GM20431 (cell line): ENCODE measurements at regions not wholly inside any gene's neighbourhood (a gene's known extent, or its start where the extent isn't known, plus 50 kb on each side); places are given as distances from the start of the nearest gene placed in this dataset.

Experiments
- in situ Hi-C: fragments of 300-500 bp; cut with MseI, MboI; formaldehyde crosslinking; loops from one replicate; pipeline ENCODE4 v1.15.0; 2020; ENCODE audit warnings: low sequenced_read_pairs; ENCODE audit not compliant: unreplicated experiment

DNA sequence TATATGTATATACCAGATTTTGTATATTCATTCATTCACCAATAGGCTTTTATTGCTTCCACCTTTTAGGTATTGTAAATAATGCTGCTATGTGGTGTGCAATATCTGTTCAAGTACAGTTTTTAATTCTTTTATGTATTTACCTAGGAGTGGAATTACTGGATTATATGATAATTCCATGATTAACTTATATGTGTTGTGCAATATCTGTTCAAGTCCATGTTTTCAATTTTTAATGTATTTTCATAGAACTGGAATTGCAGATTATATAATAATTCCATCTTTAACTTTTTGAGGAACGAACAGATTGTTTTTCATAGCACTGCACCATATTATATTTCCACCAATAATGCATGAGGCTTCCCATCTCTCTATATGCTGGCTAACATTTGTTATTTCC, 50.6 kb upstream of the L3MBTL4 start:
- in situ Hi-C loops, result no loop called here

DNA sequence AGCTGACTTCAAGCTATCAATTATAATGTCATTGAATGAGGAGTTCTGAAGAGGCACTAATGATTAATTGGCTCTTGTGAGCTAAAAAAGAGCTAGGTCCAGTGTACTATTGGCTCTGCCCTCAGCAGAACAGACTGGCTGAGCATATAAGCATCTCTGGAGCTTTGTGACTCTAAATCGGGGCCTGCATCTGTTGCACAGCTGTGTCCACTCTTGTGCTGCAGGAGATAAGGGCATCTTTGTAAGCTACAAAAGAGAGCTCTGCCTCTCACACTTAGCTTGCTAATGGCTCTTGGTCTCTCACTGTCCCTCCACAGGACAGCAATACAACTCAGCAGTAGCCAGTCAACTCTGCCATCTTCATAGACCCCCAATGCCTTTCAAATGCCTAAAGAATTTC, 61.5 kb upstream of the L3MBTL4 start:
- in situ Hi-C loops, result no loop called here

DNA sequence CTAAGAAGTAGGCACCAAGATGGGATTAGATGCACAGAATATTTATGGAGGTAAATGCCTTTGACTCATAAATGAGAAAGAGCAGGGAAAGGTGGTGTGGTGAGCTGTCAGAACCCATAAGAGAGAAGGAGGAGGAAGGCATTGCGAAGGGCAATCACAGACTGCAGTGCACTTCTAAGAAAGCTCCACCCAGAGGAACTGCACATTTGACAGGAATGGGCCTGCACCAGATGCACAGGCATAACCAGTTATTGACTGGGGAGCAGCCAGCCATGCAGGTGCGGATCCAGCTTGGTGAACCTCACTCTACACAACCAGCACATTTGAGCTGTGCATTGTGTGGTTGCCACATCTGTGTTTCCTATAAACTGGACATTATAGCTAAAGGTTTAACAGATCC, 62.2 kb upstream of the L3MBTL4 start:
- in situ Hi-C loops, result no loop called here

DNA sequence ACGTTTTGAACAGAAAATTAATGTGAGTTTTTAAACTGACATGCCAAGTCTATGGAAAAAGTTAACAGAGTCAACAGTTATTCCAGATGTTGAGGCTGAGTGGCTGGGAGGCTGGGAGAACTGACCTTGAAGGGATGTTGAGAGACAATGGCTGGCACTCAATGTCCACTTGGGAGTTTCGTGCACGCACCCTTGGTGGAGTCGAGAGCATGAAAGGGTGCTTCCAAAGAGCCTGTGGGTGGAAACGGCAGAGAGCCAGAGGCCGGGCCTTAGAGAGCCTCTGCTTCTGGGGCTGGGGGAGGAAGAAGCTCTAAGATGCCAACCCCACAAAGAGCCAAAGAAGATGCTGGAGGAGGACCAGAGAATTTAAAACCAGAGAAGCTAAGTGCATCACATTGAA, 63.4 kb upstream of the L3MBTL4 start:
- in situ Hi-C loops, result no loop called here

DNA sequence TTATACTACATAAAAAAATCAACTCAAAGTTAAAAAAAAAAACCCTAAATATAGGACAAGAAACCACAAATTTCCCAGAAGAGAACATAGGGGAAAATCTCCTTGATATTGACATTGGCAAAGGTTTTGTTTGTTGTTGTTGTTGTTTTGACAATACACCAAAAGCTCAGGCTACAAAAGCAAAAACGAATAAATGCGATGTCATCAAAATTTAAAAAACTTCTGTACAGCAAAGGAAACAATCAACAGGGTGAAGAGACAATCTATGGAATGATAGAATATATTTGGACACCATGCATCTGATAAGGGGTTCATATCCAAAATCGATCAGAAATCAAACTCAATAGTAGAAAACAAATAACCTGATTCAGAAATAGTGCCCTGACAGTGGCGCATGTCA, 65.0 kb upstream of the L3MBTL4 start:
- in situ Hi-C loops, result no loop called here

DNA sequence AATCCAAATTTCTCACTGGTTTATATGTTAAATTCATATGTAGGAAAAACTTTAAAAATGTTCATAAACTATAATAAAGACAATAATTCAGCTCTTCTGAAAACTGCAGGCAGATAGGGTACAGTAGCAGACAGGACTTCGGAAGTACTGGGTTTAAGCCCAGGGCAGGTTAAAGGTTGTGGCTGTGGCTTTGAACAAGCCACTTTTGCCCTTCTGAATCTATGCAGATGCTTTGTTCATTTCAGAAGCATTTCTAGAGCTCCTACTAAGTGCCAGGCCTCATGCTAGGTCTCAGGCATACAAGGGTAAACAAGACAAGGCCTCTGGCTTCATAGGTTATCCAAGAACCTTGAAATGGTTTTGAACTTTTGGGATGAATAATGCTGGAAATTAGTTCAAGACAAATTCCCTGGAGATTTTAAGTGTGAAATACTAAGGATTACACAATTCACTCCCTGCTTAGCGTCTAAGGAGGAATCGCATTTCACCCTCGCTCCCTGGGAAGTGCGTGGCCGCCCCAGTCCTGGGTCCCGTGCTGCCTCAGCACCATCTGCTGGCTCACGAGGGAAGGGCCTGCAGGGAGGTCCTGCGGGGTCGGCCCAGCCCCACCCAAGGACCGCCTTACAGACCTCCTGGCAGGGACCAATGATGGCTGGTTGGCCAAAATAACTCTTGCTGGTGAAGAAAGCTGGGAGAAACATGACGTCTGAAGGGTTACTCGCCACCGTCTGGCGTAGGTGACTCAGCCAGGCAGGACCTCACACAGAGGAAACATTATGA, 67.7 kb upstream of the L3MBTL4 start:
- in situ Hi-C loops, result no loop called here

DNA sequence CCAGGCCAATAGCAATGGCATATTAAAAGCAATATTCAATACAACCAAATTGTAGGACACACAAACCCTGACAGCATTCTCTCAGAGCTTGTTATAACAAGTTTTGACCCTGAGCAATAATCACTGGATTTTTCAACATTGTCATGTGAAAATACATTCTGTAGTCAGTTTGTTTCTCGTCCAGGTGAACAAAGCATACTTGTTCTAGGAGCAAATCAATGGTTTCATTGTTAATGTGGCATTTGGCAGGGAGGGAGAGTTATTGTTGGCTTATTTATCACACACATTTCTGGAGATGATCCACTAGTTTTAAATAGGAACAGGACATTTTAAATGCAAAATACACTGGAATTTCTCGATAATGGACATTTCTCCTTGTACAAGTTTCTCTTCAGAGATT, 69.9 kb upstream of the L3MBTL4 start:
- in situ Hi-C loops, result no loop called here

DNA sequence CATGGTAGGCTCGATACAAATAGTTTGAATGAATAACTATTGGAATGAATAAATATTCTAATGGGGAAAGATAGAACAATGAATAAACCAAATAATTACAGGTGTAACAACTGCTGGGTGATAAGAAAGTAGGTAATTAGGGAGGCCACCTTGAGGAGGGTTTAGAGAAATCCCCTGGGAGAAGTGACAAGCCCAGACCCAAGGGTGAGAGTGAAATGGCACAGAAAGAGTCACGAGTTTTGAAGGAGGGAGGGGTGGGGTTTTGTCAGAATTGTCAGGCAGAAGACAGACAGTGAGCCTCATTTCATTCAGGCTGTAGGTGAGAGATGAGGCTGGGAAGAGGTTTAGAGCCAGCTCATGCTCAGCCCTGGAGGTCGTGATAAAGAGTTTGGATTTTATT, 71.6 kb upstream of the L3MBTL4 start:
- in situ Hi-C loops, result no loop called here

DNA sequence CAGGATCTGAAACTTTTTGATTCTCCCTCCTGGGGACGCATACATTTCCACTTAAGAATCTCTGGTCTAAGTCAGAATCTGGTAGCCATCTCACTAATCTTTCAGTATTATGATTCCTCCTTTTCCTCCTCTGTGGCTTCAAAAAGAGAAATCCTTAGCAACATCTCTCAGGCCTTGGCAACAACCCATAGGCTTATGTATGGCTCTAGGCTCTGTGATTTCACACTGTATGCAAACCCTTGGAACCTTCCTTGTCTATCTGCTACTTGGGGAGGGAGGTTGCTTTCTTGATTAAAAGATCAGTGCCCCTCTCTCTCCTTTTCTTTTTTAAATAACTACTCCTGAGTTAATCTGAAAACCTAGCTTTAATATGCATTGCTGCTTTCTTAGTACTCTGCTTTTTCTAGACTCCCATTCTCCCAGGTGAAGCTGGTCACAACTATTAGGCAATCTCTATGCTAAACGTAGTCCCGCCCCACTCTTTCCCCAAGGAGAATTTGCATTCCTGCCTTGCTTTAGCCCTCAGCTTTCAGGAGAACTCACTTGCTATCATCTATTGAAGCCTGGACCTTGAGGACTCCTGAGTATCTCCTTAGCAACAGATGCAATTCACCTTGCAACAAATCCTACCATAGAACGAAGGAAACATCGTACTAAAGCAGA, 72.2 kb upstream of the L3MBTL4 start:
- in situ Hi-C loops, result no loop called here

DNA sequence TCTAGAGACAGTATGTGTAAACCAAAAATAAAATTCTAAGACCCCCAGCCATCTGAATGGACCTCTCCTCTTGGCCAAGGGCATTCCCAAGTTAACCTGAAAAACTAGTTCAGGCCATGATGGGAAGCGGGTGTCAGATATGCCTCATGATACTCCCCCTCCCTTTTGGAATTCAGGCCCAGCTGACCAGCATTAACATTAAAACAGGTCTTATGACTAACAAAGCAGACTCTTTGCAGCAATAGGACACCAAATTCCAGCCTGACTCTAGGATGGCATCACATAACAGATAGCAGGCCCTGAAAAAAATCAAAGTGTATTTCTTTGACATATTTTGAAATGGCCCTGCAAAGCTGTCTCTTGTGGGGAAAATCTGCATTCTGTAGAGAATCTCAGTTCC, 73.3 kb upstream of the L3MBTL4 start:
- in situ Hi-C loops, result no loop called here

DNA sequence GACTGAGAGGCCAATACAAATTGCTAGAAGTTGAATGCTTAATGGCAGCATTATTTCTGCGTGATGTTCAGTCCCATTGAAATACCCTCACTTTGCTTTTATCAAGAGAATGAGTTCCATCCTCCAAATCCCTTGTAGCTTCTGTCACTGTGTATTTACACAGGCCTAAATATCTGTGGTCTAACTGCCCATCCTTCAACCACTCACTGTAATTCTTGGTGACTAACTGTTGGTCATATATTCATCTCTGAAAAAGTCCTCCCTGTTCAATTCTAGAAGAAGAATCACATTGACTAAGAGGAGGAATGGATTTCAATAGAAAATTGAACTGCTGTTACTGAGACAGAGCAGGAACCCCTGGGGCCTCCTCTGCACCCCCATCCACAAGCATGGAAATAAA, 74.2 kb upstream of the L3MBTL4 start:
- in situ Hi-C loops, result no loop called here

DNA sequence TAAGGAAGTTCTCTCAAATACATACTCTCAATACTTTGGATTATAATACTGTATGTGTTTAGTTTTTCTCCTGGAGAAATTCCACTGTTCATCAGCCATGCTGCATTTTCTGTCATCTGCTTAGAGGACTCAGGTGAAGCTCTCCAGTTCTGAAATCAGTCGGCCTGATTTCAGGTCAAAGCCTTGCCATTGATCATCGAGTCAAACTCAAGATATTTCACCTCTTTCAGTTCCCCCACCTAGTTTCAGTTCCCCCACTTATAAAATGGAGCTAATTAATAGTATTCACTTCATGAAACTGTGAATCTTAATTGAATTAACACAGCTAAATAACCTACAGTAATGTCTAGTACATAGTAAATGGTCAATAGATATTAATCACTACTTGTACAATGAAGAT, 75.3 kb upstream of the L3MBTL4 start:
- in situ Hi-C loops, result no loop called here

DNA sequence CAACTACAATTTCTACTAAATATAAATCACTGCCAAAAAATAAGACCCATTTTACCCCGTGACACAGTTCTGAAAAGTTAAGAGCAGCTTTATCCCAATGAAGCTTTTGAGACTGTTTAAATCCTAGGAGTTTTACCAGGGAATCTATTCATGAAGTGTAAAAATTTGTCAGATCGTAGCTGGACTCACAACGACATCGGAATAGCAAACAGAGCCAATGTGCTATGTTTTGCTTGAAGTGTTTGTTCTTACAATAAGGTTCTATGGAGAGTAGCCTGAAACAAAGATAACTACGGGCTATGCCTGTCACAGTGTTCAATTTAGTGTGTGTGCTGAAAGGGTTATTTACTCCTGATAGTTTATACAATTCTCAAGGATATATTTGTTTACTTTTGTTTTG, 78.5 kb upstream of the L3MBTL4 start:
- in situ Hi-C loops, result no loop called here

DNA sequence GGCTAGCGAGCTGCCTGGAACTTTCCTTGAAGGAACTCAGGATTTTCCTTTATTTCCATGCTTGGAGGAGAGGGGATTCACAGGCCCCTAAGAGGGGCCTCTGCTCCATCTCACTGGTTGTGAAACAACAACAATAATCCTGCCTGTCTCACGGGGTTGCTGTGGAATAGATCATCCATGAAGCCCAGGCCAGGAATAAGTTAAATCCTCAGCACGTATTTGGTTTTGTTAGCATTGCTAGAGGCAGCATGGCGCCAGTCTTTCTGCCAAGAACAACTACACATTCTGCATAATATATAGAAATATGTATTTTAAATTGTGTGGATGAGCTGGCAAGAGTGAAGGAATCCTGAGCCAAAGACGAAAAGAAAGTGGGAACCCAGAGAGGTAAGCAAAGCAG, 80.8 kb upstream of the L3MBTL4 start:
- in situ Hi-C loops, result no loop called here

DNA sequence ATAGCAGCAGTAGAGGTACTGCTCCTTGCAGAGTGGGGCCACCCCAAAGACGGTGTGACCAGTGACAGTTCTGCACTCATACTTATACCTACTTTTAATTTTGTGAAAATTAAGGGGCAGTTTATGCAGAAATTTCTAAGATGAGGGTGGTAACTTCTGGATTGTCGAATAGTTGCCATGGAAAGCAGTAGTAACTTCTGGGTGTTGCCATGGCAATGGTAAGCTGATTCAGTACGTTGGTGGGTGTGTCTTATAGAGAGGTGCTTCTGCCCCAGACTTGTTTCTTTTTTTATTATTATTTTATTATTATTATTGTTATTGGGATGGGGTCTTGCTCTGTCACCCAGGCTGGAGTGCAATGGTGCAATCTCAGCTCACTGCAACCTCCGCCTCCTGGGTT, 82.8 kb upstream of the L3MBTL4 start:
- in situ Hi-C loops, result no loop called here

DNA sequence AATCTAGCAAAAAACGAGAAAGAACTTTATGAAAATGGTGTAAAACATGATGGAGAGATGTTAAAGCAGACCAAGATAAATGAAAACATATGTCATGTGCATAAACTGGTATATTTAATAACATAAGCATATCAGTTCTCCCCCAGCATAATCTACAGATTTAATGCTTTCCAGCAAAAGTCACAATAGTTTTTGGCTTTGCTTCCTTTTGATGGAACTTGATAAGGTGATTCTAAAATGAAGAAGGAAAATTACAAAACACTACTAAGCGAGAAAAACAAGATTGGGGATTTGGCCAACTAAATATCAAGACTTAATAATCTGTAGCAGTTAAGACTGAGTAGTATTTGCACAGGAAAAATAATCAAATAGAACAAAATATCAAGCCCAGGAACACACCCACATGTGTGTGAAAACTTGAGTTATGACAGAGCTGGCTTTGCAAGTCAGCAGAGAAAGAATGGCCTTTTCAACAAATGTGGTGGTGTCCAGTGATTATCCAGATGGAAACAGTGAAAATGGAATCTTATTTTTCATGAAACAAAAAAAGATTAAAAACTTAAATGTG, 83.7 kb upstream of the L3MBTL4 start:
- in situ Hi-C loops, result no loop called here

DNA sequence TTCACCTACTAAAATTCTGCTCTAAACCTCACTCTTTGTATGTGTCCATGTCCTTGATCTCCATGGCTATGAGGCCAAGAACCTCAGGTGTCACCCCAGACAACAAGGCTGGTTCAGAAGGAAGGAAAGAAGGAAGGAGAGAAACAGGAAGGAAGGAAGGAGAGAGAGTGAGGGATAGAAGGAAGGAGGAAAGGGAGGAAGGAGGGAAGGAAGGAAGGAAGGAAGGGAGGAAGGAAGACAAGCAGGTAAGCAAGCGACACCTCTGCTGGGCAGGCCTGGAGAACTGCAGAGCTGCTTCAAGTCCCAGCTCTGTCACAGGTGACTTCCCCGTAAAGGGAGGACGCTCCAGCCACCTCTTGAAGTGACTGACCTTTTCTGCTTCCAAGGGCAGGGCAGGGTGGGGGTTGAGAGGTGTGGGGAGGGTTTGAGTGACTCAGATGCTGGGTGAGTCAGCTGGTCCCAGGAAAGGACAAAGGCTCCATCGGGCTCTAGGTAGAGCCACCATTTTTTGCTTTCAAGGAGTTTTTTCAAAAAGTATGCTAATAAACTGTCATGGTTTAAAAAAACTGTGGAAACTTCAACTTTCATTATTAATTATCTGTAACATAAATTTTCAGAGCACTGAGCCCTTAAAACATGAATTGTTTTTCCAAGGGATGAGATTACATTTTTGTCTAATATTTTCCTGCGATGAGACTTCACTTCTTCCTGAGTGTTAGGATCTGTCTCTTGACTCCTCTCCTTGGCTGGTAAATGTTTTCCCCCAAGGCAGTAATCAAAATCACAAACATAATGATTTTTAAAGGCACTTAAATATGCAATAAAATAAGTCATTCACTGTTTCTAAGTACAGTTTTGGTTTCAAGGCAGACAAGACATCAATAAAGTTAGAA, 90.1 kb upstream of the L3MBTL4 start:
- in situ Hi-C loops, result loop anchor here (25.0 kb wide), 1 partner anchor 618 kb away; the partner anchor contains the start of gene TMEM200C

DNA sequence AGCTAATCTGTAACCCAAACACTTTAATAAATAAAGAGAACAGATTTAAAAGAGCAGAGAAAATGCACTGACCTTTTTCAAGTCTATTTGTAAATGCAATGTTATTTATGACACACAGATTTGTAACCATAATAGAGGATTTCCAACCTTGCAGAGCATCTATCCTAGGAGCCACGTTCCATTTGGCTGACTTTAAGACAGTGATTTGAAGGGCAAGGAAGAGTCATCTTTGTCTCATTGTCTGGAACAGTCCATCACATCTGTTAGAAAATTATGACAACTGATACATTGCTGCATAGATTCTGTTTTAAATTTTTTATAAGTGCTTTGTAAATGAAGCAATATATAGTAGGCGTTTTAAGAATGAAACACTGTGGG, 90.8 kb upstream of the L3MBTL4 start:
- in situ Hi-C loops, result loop anchor here (25.0 kb wide), 1 partner anchor 618 kb away; the partner anchor contains the start of gene TMEM200C

DNA sequence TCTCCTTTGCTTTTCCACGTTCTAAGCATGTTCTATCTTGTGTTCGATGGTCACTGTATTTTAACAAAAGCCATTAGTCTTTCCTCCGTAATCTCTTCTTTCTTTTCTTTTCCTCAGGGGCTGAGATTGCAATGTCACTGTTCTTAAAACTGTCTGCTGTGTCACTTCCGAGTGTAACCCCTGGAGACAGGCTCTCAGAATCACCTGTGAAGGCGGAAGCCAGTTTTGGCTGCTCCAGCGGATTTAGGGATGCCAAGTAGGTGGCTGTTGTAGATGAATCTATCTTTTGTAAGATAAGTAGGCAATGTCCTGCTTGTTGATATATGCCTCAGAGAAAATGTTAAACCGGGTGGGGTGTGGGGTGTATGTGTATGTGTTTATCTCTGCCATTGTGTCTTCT, 94.7 kb upstream of the L3MBTL4 start:
- in situ Hi-C loops, result loop anchor here (25.0 kb wide), 1 partner anchor 622 kb away; the partner anchor contains the start of gene TMEM200C

DNA sequence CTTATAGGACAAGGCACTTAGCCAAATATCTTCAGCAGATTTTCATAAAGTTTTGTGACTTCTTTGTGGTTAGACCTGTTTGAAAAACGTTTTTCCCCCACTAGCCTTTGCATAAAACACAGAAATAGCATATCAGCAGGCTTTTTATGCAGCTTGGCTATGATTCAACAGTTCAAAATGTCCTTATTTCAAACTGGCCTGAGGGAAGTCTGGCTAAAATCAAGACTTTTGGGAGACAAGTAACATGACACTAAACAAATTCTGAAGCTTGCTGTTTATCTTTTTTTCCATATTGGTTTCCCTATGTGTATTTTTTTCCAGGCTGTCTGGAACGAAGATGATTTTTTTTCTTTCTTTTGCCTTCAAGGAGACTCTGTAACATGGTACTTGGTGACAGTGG, 95.1 kb upstream of the L3MBTL4 start:
- in situ Hi-C loops, result loop anchor here (25.0 kb wide), 1 partner anchor 623 kb away; the partner anchor contains the start of gene TMEM200C
